GM18505 (cell line): ENCODE measurements at regions not wholly inside any gene's neighbourhood (a gene's known extent, or its start where the extent isn't known, plus 50 kb on each side); places are given as distances from the start of the nearest gene placed in this dataset.

Experiments used
- ATAC-seq: cut with Tn5 transposase; IDR thresholded peaks from one replicate; pipeline ENCODE4 v1.9.1; 2021; ENCODE audit not compliant: unreplicated experiment
- POLR2A ChIP-seq: IDR thresholded peaks from 4 replicates; pipeline ENCODE4 v1.6.1; 2011; ENCODE audit warnings: borderline replicate concordance; ENCODE audit not compliant: insufficient read depth, insufficient read length; ENCODE audit errors: extremely low read depth

- no peak for TF ChIP-seq POLR2A
- ATAC-seq: no peak
These were observed 423.4 kb downstream of the ZEB2 start for GRCh38 chr2:144096531-144096930.

GRCh38 chr2:144094408-144095151, 425.3 kb downstream of the ZEB2 start:
- no peak for TF ChIP-seq POLR2A
- ATAC-seq: no peak

GRCh38 chr2:144091622-144092021, 428.3 kb downstream of the ZEB2 start:
- no peak for TF ChIP-seq POLR2A
- ATAC-seq: no peak

- TF ChIP-seq POLR2A: no peak
- ATAC-seq: no peak
These were observed 431.1 kb downstream of the ZEB2 start for GRCh38 chr2:144088863-144089262.

DNA sequence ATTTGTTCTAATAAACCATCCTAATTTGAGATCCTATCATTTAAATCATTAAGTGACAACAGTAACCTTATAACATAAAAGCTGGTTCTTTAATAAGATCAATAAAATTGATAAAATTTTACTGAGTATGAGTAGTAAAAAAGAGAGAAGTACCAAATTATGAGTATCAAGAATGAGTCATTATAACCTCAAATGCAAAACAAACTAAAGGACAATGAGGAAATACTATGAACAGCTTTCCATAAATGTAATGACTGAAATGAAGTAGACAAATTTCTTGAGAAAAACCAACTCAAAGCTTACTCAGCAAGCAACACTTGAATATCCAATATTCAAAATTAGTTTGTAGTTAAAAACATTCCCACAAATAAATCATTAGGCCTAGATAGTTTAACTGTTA, 433.0 kb downstream of the ZEB2 start:
- ATAC-seq: no peak
- no peak for TF ChIP-seq POLR2A

GRCh38 chr2:144085016-144085415, 434.9 kb downstream of the ZEB2 start:
- no peak for TF ChIP-seq POLR2A

DNA sequence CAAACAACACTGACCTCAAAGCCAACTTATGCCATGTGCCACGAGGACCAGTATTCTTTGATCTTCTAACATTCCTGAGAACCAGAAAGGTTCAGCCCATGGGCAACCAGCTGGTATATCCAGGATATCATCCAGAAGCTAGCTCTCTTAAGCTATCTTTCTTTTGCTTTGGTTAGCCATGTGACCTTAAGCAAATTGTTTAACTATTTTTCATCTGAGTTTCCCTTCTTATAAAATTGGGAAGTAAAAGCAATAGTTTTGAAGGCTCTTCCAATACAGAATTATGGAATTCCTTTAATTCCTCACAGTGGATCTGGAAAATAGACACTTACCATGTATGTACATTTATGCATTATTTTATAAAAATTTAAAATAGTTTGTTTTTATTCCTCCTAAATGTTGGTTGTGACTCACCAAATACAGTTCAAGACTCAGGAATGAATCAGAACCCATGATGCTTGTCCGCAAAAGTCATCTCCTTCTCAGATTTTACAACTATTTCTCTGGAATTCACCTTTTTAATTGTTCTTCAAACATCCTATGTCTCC, 435.7 kb downstream of the ZEB2 start:
- no peak for TF ChIP-seq POLR2A
- ATAC-seq: no peak

More at GRCh38 chr2:144085016-144085415, 434.9 kb downstream of the ZEB2 start:
- no peak for ATAC-seq

GRCh38 chr2:144083211-144083610, 436.7 kb downstream of the ZEB2 start:
- no peak for ATAC-seq
- no peak for TF ChIP-seq POLR2A

DNA sequence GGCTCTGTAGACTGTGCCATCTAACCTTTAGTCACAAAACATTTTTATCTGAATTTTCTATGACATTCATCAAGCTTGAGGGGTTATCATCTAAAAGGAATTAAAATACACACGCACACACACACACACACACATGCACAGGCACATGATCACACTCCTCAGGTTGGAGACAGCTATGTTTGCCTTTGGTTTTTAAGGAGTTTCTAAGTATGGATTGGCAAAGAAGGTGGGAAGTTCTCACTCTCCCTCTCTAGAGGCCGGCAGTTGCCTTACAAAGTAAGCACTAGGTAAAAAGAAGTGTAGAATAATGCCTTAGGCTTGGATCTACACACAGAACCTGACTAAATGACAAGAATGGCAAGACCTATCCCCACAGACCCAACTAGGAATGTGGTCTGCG, 437.1 kb downstream of the ZEB2 start:
- no peak for ATAC-seq
- no peak for TF ChIP-seq POLR2A

DNA sequence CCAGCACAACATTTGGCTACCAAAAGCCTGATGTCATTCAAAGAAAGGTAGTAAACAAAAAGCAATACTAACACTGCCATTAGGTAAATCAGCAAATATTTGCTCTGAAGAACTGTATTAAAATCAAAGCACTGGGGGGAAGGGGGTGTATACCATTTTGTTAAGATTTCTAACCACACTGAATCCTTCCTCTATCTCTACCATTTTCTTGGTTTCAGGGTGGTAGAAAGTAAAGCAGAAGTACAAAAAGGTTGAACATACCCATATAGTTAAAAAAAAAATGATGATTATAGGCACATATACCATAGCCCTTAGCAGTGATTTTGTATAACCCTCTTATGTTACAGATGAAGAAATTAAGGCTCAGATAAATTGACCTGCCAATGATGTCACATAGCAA, 437.6 kb downstream of the ZEB2 start:
- no peak for ATAC-seq

GRCh38 chr2:144081272-144081671, 438.6 kb downstream of the ZEB2 start:
- no peak for TF ChIP-seq POLR2A
- ATAC-seq: no peak

More for the DNA sequence above, 437.6 kb downstream of the ZEB2 start:
- no peak for TF ChIP-seq POLR2A

DNA sequence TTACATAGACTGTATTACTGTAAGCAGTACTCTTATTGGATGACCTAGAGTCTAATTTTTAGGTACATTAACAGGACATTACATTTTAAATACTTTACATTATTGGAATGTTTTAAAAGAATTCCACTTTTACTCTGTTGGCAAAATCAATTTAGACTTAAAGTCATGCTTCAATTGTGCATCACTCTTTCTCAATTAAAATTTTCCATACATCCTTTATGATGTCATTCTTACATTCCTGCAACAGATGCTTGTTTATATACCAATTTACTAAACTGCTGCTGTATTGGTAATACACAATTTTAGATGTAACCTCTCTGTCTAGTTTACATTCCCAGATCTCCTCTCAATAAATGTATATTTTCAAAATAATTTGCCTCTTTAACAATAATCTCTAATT, 440.1 kb downstream of the ZEB2 start:
- ATAC-seq: no peak
- TF ChIP-seq POLR2A: no peak

DNA sequence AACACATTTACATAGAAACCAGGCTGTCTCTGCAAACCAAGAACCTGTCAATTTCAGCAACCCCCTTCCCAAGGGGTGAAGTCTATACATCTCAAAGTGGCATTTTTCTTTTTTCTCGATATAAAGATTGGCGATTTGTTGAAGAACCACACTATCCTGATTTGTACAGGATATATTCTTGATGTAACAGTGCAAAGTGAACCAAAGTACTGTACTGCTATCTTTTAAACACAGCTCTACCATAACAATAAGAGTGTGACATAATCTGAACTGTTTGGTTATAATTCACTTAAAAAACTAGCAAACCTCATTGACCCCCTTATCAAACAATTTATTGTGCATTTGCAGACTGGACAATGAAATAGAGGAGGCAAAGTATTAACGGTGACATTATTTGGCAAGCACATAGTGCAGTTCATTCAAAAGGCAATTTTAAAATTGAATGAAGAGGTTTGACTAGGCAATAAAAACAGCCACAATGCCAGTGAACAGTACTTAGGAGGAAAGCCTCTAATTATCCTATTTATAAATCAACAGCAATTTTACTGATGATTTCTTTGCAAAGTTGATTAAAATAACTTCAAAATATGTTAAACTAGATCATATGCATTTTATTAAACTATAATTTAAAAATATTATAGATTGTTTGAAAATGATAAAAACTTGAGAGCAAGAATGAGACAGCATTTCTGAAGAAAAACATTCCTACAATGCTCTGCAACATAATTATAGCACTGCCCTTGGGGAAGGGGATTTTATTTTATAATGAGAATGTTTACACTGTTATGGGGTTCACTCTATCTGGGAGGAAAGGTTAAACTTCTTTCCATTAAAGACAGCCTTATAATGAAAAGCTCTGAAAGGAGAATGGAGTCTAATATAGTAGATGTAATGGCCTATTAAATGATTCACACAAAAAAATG, 440.9 kb downstream of the ZEB2 start:
- TF ChIP-seq POLR2A: no peak
- no peak for ATAC-seq

GRCh38 chr2:144078106-144078505, 441.8 kb downstream of the ZEB2 start:
- no peak for ATAC-seq
- TF ChIP-seq POLR2A: no peak

GRCh38 chr2:144074450-144074849, 445.5 kb downstream of the ZEB2 start:
- no peak for ATAC-seq
- TF ChIP-seq POLR2A: no peak

GRCh38 chr2:144071461-144071860, 448.5 kb downstream of the ZEB2 start:
- no peak for TF ChIP-seq POLR2A

More at GRCh38 chr2:144071461-144071860, 448.5 kb downstream of the ZEB2 start:
- no peak for ATAC-seq
